ENCODE measurements at regions not wholly inside any gene's neighbourhood (a gene's known extent, or its start where the extent isn't known, plus 50 kb on each side); places are given as distances from the start of the nearest gene placed in this dataset.

- no peak for DNase-seq (ENCODE audit: low read depth, low spot score)
These were observed 283.1 kb downstream of the COG6 start for GRCh38 chr13:39938596-39938995.

GRCh38 chr13:39941236-39941635 is 285.8 kb downstream of the COG6 start:
- no peak for DNase-seq (ENCODE audit: low read depth, low spot score)

GRCh38 chr13:39941911-39942551 is 286.6 kb downstream of the COG6 start:
- no peak for DNase-seq (ENCODE audit: low read depth, low spot score)

GRCh38 chr13:39942552-39943273 is 287.3 kb downstream of the COG6 start:
- DNase-seq (ENCODE audit: low read depth, low spot score) = peak; percentile 49

GRCh38 chr13:39943711-39944110 is 288.2 kb downstream of the COG6 start:
- no peak for DNase-seq (ENCODE audit: low read depth, low spot score)

GRCh38 chr13:39945226-39945625 is 289.8 kb downstream of the COG6 start:
- no peak for DNase-seq (ENCODE audit: low read depth, low spot score)

- DNase-seq (ENCODE audit: low read depth, low spot score) = no peak
These were observed 291.3 kb downstream of the COG6 start for GRCh38 chr13:39946769-39947168.

GRCh38 chr13:39951301-39951700 is 295.8 kb downstream of the COG6 start:
- DNase-seq (ENCODE audit: low read depth, low spot score) = no peak

- no peak for DNase-seq (ENCODE audit: low read depth, low spot score)
These were observed 297.1 kb downstream of the COG6 start for GRCh38 chr13:39952249-39953233.

- DNase-seq (ENCODE audit: low read depth, low spot score) = no peak
These were observed 299.0 kb downstream of the COG6 start for GRCh38 chr13:39954476-39954875.

GRCh38 chr13:39955560-39955959 is 300.1 kb downstream of the COG6 start:
- no peak for DNase-seq (ENCODE audit: low read depth, low spot score)

GRCh38 chr13:39956036-39956435 is 300.6 kb downstream of the COG6 start:
- no peak for DNase-seq (ENCODE audit: low read depth, low spot score)

GRCh38 chr13:39957868-39958677 is 302.6 kb downstream of the COG6 start:
- no peak for DNase-seq (ENCODE audit: low read depth, low spot score)

GRCh38 chr13:39959497-39960144 is 304.2 kb downstream of the COG6 start:
- DNase-seq (ENCODE audit: low read depth, low spot score) = no peak

- no peak for DNase-seq (ENCODE audit: low read depth, low spot score)
These were observed 304.7 kb downstream of the COG6 start for GRCh38 chr13:39960191-39960590.

- DNase-seq (ENCODE audit: low read depth, low spot score) = no peak
These were observed 305.6 kb downstream of the COG6 start for GRCh38 chr13:39961036-39961435.

GRCh38 chr13:39963612-39964011 is 308.1 kb downstream of the COG6 start:
- no peak for DNase-seq (ENCODE audit: low read depth, low spot score)

- no peak for DNase-seq (ENCODE audit: low read depth, low spot score)
These were observed 309.8 kb downstream of the COG6 start for GRCh38 chr13:39965309-39965708.

- DNase-seq (ENCODE audit: low read depth, low spot score) = no peak
These were observed 311.9 kb downstream of the COG6 start for GRCh38 chr13:39967199-39967959.
